Esophagus muscularis mucosa (tissue), 4 donors: ENCODE measurements at regions not wholly inside any gene's neighbourhood (a gene's known extent, or its start where the extent isn't known, plus 50 kb on each side); places are given as distances from the start of the nearest gene placed in this dataset.

ENCODE experiments used
- EP300 ChIP-seq: sonication (generic); formaldehyde crosslinking; IDR thresholded peaks from one replicate; pipeline ENCODE4 v1.6.1; 2017; ENCODE audit warnings: antibody characterized with exemption
- POLR2A ChIP-seq: fragments of 450-650 bp; IDR thresholded peaks from one replicate; pipeline ENCODE4 v1.6.1; 2017; ENCODE audit warnings: antibody characterized with exemption, moderate library complexity, mild to moderate bottlenecking, low read depth
- TF ChIP-seq, protein P1 (sequence below), 3 experiments: fragments of 200-600 bp in 2 of 3; fragments of 450-650 bp in 1 of 3; sonication (generic) in 2 of 3; IDR thresholded peaks; one replicate each; pipeline ENCODE4 v1.5.1; 2017 to 2019; ENCODE audit warnings: antibody characterized with exemption in 3 of 3, mild to moderate bottlenecking in 2 of 3, moderate library complexity in 1 of 3

DNA sequence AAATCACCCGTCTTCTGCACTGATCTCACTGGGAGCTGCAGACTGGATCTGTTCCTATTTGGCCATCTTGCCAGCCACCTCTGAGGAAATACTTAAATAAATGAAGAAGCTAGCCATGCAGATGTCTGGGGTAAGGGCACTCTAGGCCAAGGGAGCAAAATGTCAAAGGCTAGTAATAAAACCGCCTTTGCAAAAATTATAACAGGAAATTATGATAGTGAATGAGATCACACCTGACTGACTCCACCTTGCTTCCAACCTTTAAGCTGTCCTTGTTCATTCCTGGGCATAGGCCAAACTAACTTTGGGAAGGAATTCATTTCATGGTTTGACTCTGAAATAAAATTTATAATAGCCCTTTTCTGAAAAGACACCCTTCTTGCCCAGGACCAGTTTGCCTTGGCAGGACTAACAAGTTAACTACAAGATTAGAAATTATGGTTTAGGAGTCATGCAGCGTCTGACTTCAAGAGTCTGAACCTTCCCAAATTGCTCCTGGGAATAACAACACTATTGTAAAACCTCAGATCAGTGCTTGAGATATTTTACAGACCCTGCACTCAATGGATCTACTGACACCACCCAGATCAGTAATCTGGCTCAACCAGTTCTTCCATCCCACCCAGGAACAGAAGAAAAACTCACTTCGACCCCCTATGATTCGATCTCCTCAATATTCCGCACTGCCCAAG is 246.9 kb upstream of the HDX start:
- TF ChIP-seq POLR2A (no peak), EP300 (no peak)
- TF ChIP-seq, protein P1, sequence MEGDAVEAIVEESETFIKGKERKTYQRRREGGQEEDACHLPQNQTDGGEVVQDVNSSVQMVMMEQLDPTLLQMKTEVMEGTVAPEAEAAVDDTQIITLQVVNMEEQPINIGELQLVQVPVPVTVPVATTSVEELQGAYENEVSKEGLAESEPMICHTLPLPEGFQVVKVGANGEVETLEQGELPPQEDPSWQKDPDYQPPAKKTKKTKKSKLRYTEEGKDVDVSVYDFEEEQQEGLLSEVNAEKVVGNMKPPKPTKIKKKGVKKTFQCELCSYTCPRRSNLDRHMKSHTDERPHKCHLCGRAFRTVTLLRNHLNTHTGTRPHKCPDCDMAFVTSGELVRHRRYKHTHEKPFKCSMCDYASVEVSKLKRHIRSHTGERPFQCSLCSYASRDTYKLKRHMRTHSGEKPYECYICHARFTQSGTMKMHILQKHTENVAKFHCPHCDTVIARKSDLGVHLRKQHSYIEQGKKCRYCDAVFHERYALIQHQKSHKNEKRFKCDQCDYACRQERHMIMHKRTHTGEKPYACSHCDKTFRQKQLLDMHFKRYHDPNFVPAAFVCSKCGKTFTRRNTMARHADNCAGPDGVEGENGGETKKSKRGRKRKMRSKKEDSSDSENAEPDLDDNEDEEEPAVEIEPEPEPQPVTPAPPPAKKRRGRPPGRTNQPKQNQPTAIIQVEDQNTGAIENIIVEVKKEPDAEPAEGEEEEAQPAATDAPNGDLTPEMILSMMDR (IDR thresholded peaks at IDR 0.05), result no peak
